GM19467 (cell line): ENCODE measurements at regions not wholly inside any gene's neighbourhood (a gene's known extent, or its start where the extent isn't known, plus 50 kb on each side); places are given as distances from the start of the nearest gene placed in this dataset.
"Not testable (repeated sequence)": the region's sequence is repeated elsewhere in the genome, so short reads cannot be mapped to it uniquely, and the experiment has no call there.

Experiments
- ATAC-seq: cut with Tn5 transposase; IDR thresholded peaks from one replicate; pipeline ENCODE4 v1.9.1; 2021; ENCODE audit warnings: mild to moderate bottlenecking, moderate library complexity; ENCODE audit not compliant: unreplicated experiment

DNA sequence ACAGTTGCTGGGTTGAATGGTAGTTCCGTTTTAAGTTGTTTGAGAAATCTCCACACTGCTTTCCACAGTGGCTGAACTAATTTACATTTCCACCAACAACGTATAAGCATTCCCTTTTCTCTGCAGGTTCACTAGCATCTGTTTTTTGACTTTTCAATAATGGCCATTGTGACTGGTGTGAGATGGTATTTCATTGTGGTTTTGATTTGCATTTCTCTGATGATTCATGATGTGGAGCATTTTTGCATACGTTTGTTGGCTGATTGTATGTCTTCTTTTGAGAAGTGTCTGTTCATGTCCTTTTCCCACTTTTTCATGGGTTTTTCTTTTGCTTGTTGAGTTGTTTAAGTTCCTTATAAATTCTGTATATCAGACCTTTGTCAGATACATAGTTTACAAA is 150.2 kb upstream of the MAP3K1 start:
- ATAC-seq: not testable (repeated sequence)

DNA sequence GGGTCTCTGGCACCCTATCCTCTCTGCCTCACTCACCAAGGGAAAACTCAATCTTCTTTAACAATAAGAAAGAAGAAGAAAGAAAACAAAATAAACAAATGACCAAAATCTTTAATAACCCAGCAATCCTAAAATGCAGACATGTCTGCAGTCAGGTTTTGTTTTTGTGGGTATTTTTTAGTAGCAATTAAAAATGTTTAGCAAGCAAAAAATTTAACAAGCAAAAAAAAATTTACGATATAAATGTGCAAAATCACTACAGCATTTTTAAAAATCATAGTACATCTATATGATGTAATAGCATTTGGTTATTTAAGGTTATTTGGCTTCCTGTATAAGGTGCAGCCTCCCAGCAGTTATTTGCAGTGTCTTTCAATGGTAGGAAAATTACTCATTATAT is 151.3 kb upstream of the MAP3K1 start:
- no peak for ATAC-seq

DNA sequence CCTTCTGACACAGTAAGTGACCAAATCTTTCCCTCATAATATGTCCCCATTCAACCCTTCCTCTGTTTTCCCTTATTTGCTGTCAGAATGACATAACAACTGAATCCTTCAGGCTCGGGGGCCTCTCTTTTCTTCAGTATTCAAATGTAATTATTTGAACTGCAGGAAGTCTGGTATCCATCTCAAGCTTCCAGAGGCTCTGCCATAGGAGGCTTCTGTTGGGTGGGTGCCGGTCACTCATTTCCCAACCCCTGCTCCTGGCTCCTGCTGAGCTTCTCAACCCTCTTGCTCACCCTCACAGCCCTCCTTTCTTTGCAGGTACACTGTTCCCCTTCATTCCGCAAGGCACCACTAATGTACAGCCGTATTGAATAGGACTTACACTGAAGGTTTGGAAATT is 151.8 kb upstream of the MAP3K1 start:
- ATAC-seq: no peak

DNA sequence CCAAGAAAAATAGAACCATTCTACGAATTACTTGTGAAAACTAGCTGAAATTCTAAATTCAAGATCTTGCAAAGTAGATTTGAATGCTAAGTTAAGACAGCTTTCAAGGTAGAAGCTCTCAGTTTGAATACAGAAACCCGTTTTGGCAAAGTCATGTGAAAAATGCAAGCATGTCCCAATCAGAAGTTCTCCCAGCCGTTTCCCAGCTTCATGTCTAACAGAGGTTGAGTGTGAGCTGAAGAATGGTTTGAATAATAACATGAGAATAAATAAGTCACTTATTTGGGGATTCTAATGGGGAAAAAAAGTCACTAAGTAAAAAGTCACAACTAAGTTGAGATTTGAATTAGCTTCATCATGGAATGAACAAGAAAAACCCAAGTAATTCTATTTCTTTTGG is 152.5 kb upstream of the MAP3K1 start:
- ATAC-seq: no peak

DNA sequence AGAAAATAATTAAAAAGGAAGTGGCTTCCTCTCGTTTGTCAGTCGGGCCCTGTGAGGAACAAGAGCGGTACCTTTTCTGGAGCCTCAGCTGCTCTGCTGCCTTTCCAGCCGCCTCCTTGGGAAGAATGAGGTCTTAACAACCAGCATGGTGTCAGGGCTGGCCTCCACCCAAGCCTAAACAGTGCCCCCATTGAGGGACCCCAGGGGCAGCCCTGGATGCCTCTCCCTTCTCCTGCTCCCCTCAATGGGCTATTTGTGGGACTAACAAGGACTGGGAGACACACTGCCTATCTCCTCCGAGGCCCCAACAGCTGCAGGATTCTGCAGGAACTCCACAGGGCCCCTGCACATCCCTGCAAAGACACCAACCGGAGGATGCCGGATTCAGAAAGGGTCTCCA is 155.4 kb upstream of the MAP3K1 start:
- ATAC-seq: no peak

DNA sequence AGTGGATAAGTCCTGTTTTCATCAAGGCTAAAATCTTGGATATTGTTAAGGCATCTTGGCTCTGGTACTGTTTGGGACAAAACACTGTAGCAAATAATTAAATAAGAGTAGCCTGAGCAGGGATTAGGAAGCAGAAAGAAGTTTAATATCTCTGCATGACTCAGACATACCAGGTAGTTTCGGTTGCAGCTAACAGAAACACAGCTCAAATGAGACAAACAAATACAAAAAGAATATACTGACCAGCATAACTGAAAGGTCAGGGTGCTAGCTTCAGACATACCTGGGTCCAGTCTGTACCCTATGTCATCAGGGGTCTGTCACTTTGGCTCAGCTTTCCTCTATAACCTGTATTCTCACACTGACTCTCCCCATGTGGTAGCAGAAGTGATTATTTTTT is 156.4 kb upstream of the MAP3K1 start:
- no peak for ATAC-seq

DNA sequence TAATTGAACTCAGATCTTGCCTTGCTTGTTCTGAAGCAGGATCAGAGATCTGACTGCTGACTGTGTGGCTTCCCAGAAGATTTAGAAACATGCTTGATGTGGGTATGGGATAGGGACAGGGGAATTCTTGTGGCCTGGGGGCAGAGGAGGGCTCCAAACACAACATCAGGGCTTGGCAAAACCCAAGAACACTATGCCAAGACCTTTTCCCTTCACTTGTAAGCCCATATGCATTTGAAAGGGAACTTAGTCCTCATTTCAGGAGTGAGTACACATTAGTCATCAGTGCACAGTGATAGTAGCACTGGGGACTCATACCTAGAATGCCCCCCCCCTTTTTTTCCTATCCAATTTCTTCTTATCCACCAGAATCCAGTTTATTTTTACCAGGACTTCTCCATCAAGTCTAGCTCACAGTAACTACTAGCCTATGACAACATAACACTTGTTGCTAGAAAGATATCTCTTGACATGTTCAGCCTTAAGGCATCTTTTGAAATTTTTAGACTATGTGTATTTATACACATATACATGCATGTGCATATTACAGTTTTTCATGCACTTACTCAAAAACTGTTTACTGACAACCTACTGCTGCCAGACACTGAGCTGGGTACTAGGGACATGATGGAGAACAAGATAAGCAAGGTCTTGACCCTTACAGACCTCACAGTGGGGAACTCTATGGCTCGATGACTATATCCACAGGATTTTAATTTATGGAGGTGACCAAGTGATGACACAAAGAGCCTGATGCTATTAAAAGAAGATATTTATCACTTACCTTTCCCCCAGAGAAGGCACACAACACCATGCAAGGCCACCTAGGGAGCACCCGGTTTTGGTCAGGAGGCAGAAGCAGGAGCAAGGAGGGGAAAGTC is 158.3 kb upstream of the MAP3K1 start:
- ATAC-seq: no peak

DNA sequence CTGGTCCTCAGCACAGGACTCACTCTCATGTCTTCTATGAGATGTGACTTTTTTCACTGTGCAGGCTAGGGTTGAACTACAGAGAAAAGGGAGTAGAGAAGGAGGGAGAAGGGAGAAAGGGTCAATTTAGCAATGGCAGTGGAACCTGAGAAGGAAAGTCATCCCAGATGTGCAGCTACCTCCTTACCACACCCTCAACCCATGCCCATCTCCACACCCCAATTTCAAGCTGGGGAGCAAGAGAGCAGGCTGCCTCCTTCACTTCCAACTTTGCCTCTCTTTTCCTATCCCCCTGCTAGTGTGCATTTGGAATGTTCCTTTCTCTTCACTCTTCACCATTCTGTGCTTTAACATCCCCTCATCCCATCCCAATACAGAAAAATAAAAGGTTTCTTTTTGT is 163.5 kb upstream of the MAP3K1 start:
- ATAC-seq: no peak

DNA sequence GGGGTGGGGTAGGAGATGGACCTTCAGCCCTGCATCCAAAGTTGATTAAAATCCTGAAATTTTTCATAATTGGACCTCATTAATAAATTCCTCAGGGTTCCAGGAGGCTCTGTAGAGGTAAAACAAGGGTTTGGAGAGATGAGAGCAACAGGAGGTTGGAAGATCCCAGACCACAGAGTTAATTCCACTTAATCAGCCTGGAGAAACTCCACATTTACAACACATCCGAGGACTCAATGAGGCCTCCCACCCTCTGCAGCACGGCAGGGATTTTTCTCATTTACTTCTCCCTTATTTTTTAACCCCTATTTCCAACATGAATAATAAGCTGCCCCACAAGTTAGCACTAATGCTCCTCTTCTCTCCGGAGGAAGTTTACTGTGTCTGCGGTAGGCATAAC is 165.0 kb upstream of the MAP3K1 start:
- no peak for ATAC-seq

DNA sequence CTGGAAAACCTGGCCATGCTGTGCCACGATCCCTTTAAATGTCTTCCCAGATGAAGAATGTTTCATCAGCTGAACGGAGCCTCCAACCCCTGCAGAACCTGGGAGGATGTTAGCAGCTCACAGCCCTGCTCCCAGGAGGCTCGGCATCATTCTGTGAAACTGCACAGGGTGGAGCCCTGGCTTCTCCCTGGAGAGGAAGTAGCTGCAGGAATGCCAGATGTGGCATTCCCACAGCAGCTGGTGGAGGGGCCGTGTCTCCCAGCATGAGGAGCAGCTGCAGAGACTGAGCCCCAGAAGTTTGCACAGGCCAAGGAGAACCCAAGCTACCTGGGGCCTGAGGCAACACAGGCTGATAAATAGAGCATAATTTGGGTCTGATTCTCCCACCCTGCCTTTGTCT is 165.8 kb upstream of the MAP3K1 start:
- no peak for ATAC-seq

DNA sequence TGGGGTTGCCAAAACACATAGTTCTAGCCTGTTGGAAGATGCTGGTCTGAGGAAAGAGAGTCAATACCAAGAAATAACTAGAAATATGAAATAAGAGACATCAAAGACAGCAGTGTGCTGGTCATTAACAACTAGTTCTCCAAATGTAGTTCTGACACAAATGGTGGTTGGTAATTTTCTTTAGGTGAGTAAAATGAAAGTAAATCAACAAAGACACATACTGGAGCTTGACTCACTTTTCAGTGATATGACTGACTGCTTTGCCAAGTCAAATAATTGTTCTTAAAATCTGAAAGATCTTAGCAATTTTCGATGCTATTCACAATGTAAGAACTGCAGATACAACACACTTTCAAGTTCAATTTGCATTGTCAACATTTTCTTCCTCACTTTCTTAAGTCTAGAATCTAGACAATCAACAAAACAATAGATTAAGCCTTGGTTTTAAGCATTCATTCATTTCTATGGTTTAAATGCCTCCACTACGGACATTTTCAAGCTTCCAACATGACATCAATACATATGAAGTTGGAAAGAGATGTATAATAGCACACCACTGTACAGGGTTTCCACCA is 166.8 kb upstream of the MAP3K1 start:
- no peak for ATAC-seq

DNA sequence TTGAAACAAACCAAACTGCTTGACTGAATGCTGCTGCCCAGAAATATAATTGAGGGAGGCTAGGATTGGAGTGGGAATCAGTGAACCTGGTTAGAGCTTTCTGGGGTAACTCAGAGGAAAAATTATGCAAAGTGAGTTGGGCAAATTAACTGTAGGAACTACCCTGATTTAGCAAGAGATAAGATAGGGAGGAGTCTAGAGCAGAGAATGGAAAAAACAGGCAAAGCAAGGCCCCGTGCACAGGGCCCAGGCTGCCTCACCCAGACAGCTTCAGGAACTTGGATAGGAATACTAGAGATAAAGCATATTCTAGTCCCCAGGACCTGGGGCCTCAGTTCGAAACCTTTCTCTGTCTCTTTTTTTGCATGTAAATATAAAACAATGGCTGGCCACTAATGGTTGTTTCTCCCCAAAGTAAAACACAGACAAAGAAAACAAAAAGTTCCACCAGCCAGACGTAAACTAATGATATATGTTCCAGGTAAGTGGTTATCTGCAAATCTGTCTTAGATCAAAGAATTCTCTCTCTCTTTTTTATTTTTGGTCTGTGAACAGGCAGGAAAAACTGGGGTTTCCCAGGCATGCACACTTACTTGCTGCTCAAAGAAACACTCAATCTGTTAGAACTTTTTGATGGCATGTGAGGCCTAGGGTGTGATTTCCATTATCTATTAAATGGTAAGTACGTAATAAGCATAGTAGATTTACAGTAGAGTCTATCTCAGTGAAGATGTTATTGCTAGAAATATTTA is 168.1 kb upstream of the MAP3K1 start:
- no peak for ATAC-seq

DNA sequence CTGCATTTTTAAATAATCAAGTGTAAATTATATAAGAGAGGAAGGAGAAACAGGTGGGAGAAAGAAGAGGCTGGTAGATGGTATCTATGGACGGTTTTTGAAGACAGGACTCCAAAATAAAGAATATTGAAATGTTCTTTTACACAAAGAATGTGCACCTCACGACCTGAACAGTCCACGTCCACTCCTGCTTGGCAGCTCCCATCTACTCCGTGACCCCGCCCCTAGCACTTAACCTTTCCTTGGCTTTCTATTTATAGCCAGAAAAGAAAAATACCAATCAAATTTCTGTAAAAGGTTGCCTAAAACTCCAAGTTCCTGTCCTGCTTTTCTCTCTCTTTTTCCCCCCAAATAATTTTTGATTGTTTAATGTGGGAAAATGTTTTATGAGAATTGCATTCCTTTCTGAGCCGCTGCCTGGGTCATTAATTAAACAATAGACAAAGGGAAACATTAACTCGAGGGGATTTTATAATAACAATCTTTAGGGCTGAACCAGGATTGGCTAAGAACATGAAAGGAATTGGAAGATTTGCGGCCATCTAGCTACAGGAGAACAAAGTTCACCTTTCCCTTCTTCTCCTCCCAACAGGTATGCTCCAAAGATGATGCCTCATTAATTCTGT is 173.6 kb upstream of the MAP3K1 start:
- no peak for ATAC-seq

DNA sequence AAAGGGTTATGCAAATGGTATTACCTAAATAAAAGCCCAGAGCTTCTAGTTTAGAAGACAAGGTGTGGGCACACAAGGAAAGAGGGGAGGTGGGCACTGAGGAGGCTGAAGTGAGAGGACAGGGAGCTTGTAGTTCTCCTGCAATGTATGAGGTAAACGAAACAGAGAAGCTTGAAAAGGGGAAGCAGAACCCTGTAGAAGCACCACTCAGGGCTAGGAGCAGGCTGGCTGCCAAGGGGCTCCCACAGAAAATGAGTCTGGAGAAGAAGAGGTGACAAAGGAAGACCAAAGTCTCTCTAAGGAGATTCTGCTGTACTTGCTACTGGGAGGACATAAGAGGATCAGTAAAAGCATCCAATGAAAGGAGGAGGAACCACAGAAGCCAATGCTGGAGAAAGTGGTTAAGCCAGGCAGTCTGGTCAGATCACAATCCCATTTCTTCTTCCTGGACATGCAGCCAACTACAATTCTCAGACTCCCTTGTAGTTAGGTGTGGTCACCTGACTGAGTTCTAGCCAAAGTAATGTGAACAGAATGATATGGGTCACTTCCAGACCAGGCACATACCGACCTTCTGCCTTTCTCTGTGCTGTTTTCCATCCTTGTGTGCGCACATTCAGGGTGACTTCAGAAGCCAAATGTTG is 174.5 kb upstream of the MAP3K1 start:
- no peak for ATAC-seq

DNA sequence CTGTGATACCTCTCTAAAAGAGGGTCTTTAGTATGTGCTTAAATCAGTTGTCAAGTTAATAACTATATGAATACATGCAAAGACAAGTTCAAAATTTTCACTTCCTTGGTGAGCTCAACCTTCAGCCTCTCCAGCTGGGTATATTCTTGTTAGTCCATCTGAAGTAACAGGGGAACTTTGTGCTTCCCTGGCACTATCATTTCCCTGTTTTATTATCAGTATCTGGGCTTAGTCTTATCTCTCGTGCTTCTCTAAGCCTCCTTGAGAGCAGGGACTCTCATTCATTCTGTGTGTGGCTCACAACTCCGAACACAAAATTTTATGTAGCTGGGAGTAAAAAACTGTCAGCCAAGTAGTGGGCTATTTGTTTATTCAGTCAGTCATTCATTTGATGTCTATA is 175.9 kb upstream of the MAP3K1 start:
- ATAC-seq: no peak

DNA sequence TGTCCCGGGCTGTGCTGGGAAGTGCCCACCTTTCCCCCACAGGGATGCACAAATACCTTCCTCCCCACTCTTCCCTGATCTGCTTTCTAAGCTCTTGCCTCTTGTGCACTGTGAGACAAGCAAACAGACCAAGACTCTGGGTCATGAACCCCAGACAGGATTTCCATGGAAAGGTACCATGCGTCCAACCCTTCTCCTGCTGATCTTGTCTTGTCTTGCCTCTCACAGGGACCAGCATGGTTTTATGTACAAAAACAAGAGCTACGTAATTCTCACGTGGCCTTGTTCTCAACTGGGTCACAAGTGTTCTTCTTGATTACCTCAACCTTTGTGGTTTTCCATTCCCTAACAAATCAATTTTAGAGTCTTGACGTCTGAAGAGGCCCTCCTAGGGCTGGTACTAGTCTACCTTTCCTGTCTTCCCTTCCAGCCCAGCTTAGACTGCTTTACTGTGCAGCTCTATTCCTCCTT is 176.5 kb upstream of the MAP3K1 start:
- ATAC-seq: no peak

DNA sequence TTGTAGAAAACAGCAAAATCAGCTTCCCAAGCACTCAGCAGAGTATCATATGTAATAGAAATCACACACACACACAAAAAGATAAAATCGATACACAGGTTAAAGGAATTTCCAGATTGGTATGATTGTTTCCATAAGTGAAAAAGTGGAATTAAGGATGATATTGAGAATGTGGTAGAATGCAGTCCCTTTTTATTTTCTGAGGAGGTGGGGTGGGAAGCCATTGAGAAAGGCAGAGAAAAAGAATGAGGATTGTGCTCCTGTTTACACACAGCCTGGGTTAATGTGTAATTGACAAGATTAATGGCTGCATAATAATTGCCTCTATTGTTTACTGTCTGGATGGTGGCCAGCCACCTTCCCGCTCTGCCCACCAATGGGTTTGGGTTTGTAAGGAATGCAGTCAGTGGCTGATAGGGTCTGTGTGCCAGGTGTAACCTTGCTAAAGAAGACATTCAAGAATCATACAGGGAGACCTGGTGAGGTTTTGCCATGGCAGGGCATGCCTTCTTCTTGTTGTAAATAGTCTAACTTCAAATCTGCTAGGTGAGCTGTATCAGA is 177.2 kb upstream of the MAP3K1 start:
- ATAC-seq: no peak

DNA sequence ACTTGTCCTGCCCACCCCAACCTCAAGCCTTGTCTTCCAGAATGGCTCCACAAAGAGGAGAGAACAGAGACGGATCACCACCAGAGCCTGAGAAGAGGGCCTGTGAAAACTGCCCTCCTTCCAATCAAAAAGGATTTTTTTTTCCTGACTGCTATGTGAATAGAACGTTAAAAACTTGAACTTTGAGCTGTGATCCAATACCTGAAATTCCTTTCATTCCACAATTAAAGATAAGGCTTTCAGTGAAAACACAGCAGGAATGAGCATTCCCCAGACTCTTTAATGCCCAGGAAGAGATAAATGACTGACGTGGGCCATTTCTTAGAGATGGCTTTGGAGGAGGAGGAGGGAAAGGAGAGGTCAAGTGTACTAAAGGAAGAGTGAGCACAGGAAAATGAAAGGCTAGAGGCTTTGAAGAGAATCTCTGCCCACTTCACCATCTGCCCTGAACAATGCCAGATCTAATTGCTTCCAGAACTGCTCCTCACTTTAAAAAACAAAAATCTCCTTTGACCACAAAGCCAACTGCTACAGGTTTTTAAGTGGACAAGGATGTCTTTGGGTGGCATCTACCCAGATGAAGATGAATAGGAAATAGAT is 177.9 kb upstream of the MAP3K1 start:
- no peak for ATAC-seq

DNA sequence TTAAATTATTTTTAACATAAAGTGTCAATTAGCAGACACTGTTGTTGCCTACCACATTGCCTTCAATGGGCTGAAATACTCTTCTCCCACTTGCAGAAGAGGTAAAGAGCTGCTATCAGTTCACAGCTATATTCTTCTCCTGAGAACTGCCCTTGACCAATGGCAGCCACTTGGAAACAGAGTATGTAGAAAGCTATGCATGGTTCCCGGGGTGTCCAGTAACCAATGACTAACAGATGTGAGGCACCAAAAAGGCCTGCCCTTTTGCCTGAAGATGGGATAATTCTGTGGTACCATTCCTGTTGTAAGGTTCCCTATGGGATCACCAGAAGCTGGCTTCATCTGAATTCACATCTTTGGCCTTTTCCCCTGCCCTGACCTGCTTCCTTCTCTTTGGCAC is 181.4 kb upstream of the MAP3K1 start:
- no peak for ATAC-seq

DNA sequence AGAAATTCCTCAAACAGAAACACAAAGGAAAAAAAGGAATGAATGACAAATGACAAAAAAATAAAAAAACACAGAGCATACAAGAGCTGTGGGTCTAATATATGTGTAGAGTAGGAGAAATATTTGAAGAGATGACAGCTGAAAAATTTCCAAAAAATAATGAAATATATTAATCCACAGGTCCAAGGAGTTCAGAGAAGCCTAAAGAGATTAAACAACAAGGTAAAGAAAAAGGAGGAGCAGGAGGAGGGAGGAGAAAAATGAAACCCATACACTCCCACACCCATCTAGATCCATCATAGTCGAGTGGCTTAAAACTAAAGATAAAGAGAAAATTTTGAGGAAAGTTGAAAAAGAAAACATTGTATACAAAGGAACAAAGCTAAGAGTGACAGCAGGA is 182.4 kb upstream of the MAP3K1 start:
- ATAC-seq: no peak
